ENCODE measurements at regions not wholly inside any gene's neighbourhood (a gene's known extent, or its start where the extent isn't known, plus 50 kb on each side); places are given as distances from the start of the nearest gene placed in this dataset.
A peak's percentile ranks its signal among the peaks of the same experiment; 100 is the strongest.

DNA sequence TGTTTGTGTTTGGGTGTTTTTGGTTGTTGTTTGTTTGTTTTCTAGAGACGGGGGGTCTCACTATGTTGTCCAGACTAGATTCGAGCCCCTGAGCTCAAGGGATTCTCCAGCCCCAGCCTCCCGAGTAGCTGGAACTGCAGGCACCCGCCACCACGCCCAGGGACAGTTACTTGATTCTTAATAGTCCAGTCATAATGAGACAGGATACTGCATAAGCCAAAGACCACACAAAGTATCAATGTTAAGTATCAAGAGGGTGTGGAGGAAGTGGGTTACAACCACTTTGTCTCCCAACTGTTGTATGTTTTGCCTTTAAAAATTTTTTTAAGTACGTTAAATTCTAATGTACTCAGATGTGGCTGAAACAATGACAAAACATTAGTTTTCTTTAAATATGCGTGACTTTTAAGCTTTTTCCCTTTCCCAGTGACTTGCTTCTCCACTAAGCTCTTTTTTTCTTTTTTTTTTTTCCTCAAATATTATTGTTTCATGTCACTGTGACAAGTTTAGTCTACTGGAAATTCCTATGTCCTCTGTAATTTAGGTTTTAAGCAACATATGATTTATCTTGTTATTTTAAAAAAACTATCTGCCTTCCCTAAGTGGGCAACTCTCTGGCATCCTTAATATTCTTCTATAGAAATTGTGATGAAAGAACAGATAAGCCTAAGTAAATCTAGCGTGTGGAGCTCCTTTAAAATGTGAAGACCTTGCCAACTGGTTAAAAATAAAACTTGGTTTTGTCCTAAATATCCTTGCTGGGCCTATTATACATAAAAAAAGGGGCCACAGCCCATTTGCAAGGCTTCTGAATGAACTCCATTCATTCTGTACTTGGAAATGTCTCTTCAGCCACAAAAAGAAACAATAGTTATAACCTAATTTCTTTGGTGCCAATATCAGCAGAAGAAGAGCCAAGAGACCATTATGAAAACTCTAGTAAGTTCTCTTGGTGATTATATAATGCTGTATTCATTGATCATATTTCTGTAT is 56.2 kb upstream of the DPH5 start:
- DNase-seq (ENCODE audit: low spot score): no peak

DNA sequence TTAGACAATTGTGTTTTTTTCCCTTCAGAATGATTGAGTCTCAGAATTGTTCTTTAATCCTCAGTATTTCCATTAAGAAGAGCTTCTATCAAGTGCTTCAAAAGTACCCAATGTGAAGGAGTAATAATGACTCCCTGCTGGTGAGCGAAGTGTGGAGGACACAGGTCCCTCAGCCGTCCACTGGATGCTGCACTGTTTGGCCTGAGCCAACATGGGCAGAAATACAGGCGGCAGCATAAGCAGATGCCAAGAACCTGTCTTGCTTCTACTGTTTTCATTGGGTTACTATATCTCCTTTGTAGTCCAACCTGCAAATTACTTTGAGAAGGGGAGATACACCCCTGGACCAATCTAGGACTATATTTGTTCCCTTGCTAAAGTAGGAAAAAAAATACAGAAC is 55.3 kb upstream of the DPH5 start:
- no peak for DNase-seq (ENCODE audit: low spot score)

GRCh38 chr1:101079341-101079740 is 53.8 kb upstream of the DPH5 start:
- DNase-seq (ENCODE audit: low spot score): no peak

DNA sequence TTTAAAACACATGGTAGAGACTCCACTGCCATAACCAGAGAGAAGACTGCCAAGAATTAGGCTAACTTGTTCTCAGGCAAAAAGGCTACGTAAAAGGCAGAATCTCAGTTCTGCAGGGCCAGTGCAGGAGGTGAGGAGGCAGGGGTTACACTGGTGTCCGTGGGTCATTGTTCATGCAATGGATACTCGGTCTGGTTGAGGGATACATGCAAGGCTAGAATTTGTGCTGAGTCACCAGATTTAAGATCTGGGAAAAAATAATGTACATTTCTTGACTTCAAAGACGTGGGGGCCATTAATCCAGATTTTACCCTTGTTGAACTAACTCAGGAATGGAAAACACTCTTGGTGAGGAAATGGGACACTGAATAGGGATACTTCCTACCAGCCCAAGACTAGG is 52.3 kb upstream of the DPH5 start:
- no peak for DNase-seq (ENCODE audit: low spot score)

- peak; percentile 2 for DNase-seq (ENCODE audit: low spot score)
These were observed 50.3 kb upstream of the DPH5 start for GRCh38 chr1:101075926-101076325.
